ENCODE measurements at regions not wholly inside any gene's neighbourhood (a gene's known extent, or its start where the extent isn't known, plus 50 kb on each side); places are given as distances from the start of the nearest gene placed in this dataset.

DNA sequence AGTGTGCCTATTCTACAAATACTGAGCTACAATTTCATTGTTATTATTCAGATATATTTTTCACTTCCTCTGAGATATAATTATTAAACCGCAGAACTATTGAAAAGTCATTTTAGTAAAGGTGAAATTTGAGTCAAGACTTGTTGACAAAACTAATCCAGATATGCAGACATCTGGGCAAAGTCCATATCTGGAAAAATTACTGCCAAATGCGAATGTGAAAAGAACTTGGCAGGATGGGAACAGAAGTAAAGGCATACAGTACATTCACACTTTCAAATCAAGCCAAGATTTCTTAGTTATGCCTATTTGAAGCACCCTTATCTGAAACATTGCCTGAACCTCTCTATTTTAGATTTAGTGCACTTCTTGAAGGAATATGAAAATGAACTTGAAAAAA is 923.6 kb downstream of the CCDC85A start:
- Histone ChIP-seq H3K27ac (no peak overlapping the region), H3K4me3 (no peak overlapping the region), H3K9me3 (peaks cover 0 to 12% (median 0%) of the 10 kb centered on the region in 3 donors), H3K27me3 (no peaks in the 10 kb centered on the region), H3K4me1 (no peaks in the 10 kb centered on the region), H3K36me3 (no peaks in the 10 kb centered on the region)
- TF ChIP-seq, protein P1, sequence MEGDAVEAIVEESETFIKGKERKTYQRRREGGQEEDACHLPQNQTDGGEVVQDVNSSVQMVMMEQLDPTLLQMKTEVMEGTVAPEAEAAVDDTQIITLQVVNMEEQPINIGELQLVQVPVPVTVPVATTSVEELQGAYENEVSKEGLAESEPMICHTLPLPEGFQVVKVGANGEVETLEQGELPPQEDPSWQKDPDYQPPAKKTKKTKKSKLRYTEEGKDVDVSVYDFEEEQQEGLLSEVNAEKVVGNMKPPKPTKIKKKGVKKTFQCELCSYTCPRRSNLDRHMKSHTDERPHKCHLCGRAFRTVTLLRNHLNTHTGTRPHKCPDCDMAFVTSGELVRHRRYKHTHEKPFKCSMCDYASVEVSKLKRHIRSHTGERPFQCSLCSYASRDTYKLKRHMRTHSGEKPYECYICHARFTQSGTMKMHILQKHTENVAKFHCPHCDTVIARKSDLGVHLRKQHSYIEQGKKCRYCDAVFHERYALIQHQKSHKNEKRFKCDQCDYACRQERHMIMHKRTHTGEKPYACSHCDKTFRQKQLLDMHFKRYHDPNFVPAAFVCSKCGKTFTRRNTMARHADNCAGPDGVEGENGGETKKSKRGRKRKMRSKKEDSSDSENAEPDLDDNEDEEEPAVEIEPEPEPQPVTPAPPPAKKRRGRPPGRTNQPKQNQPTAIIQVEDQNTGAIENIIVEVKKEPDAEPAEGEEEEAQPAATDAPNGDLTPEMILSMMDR (IDR thresholded peaks at IDR 0.05) = no peak
- no peak for ATAC-seq
- WGBS, 2 donors (ENCODE audit: low coverage in 1 of 2) = 47 to 69% methylated on average over 2 of the region's 2 CpGs

DNA sequence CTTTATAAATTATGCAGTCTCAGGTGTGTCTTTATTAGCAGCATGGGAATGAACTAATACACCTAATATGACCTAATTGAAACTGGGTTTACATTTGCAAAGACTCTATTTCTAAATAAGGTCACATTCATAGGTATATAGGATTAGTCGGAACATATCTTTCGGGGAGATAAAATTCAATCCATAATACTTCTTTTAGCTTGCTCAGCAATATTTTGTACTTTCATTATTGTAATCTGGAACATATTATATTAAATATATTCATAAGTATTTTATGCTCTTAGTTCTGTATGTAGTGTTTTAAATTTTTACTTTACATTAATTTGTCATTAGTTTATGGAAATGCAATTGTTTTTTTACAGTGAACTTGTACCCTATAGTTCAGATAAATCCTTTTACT is 927.7 kb downstream of the CCDC85A start:
- no peaks in the 10 kb centered on the region for H3K4me1 ChIP-seq
- WGBS, 2 donors (ENCODE audit: low coverage in 1 of 2) = 95 to 96% methylated on average over 2 of the region's 2 CpGs

DNA sequence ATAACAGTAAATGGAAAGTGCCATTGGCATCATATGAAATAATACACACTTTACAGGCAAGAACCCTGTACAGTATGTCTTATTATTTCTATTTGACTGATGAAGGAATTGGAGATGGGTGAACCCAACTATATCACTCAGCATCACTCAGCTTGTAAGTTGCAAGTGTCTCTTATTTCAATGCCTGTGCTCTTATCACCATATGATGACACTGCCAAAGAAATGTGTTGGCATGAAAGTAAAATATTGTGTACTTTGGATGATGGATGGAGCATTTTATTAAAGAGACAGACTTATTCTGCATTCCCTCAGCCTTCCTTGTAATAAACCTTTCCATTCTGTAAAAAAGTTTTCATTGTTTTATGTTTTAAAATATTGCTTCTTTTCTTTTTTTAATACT is 927.5 kb upstream of the VRK2 start:
- Histone ChIP-seq H3K36me3 (no peaks in the 10 kb centered on the region), H3K4me3 (no peak overlapping the region), H3K4me1 (no peaks in the 10 kb centered on the region), H3K27ac (no peak overlapping the region), H3K27me3 (no peaks in the 10 kb centered on the region), H3K9me3 (no peaks in the 10 kb centered on the region)
- TF ChIP-seq EP300 (IDR thresholded peaks at IDR 0.05) (no peak), POLR2A (IDR thresholded peaks at IDR 0.05) (no peak), POLR2AphosphoS5 (IDR thresholded peaks at IDR 0.05) (no peak)
- TF ChIP-seq, protein P1 (IDR thresholded peaks at IDR 0.05) = no peak
- no peak for ATAC-seq

More for the DNA sequence above, 927.7 kb downstream of the CCDC85A start:
- H3K27me3 ChIP-seq = no peaks in the 10 kb centered on the region
- no peak overlapping the region for H3K4me3 ChIP-seq
- H3K9me3 ChIP-seq = peaks cover 0 to 12% (median 0%) of the 10 kb centered on the region in 3 donors
- no peaks in the 10 kb centered on the region for H3K36me3 ChIP-seq
- no peak for ATAC-seq
- H3K27ac ChIP-seq = no peak overlapping the region
- TF ChIP-seq POLR2AphosphoS5 (IDR thresholded peaks at IDR 0.05) = no peak
- TF ChIP-seq, protein P1 (IDR thresholded peaks at IDR 0.05) = no peak
- no peak for TF ChIP-seq EP300 (IDR thresholded peaks at IDR 0.05)
- no peak for TF ChIP-seq POLR2A (IDR thresholded peaks at IDR 0.05)

DNA sequence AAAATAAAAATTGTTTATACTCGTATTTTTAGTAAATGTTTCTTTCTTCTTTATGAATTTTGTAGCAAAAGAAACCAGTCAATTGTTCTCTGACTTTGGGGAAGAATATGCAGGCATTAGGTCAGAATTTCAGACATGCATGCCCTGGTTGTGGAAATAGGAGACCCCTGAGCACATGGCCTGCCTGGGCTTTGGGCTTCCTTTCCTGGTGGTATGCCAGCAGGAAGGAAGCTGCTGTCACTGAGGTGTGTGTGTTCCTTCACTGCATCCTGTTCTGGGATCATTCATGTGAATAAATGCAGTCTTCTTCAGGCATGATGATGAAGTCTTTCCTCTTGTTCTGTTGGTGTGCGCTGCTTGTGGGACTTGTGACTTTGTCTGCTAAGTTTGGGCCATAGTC is 920.2 kb upstream of the VRK2 start:
- H3K9me3 ChIP-seq = no peaks in the 10 kb centered on the region
- no peaks in the 10 kb centered on the region for H3K4me1 ChIP-seq
- TF ChIP-seq, protein P1 (IDR thresholded peaks at IDR 0.05) = no peak
- no peak overlapping the region for H3K4me3 ChIP-seq
- 57 to 73% methylated on average over 1 to 2 of the region's 2 CpGs for WGBS, 2 donors (ENCODE audit: low coverage in 1 of 2)
- no peak for ATAC-seq
- H3K36me3 ChIP-seq = no peaks in the 10 kb centered on the region
- no peak overlapping the region for H3K27ac ChIP-seq
- no peaks in the 10 kb centered on the region for H3K27me3 ChIP-seq

DNA sequence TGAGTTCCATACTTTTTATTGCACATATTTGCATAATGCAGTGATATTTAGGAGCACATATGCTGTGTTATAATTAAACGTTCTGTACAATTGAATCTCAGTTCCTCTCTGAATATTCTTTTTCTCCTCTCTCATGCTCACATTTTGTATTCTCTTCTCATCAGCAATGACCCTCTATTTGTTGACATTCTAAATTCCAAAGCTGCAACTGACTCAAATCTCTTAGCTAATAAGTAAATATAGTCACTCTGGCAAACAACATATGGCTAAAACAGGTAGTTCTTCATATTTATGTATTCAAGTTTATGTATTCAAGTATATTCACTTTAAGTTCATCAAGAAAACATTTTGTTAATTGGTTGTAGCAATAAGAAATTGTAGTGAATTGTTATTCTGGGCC is 907.4 kb upstream of the VRK2 start:
- H3K4me3 ChIP-seq = no peak overlapping the region
- no peak overlapping the region for H3K27ac ChIP-seq
- peaks cover 0 to 13% (median 0%) of the 10 kb centered on the region in 3 donors for H3K4me1 ChIP-seq
- ATAC-seq = no peak
- H3K27me3 ChIP-seq = no peaks in the 10 kb centered on the region
- no peaks in the 10 kb centered on the region for H3K36me3 ChIP-seq
- 50 to 79% methylated on average over 1 of the region's 1 CpG for WGBS, 2 donors (ENCODE audit: low coverage in 1 of 2)
- no peak for TF ChIP-seq POLR2A (IDR thresholded peaks at IDR 0.05)
- TF ChIP-seq POLR2AphosphoS5 (IDR thresholded peaks at IDR 0.05) = no peak
- TF ChIP-seq, protein P1 (IDR thresholded peaks at IDR 0.05) = no peak
- no peak for TF ChIP-seq EP300 (IDR thresholded peaks at IDR 0.05)
- H3K9me3 ChIP-seq = no peaks in the 10 kb centered on the region
